Endothelial cell of hepatic sinusoid (primary cell): ENCODE measurements at regions not wholly inside any gene's neighbourhood (a gene's known extent, or its start where the extent isn't known, plus 50 kb on each side); places are given as distances from the start of the nearest gene placed in this dataset.

Source experiments
- in situ Hi-C: cut with HindIII; loops from 2 replicates; pipeline ENCODE4 v1.10.0; 2017; ENCODE audit warnings: low sequenced_read_pairs

DNA sequence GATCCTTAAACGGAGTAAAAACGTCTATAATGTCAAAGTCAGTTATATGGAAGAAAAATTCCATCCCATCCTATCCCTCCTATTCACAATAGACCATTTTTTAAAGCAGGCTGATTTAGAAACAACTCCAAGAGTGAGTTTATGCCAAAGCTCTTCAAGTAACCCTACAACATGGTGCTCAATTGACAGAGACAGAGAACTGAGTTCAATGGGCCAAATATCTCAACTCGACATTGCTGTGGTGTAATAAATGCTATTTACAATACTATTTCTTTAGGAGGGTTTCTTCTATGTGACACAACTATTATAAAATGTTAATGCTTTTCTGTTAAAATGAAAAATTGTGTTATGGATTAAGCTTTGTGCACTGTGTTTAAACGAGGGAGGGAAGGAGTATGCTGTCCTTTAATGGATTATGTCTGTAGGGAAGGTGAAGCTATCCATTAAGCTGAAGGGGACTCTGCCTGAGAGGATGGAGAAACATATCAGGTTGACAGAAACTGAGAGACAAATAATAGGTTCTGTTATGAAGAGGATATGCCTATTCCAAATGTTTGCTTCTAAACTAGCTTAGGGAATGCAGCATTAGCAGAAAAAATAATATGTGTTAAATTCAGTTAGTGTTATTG, 362.5 kb upstream of the CHRM3 start:
- in situ Hi-C loops, result no loop called here

DNA sequence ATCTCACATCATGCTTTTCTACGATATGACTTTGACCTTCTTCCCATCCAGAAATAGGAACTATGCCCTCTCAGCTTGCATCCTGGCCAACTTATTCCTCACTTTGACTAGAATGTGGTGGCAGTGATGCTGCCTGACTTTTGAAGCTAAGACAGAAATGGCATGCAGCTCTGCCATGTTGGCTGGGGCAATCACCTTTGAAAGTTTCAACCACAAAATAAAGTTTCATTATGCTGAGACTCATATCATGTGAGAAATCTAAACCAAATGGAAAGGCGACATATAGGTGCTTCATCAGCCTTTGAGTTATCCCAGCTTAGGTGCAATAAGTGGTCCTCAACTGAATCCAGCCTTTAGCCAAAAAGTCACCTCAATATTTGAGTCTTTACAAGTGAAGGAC, 370.0 kb upstream of the CHRM3 start:
- in situ Hi-C loops, result no loop called here

DNA sequence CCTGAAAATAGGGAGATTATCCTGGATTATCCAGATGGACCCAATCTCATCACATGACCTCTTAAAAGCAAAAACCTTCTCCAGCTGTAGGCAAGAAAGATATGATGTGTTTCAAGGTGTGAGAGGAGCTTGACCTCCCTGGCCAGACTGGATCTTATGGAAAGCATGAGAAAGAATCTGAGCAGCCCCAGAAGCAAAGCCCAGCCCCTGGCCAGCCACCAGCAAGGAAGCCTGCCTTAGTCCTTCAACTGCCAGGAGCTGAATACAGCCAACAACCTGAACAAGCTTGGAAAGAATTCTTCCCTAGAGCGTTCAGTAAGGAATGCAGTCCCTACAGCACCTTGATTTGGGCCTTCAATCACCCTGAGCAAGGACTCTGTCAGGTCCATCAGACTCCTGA, 375.0 kb upstream of the CHRM3 start:
- in situ Hi-C loops, result no loop called here

DNA sequence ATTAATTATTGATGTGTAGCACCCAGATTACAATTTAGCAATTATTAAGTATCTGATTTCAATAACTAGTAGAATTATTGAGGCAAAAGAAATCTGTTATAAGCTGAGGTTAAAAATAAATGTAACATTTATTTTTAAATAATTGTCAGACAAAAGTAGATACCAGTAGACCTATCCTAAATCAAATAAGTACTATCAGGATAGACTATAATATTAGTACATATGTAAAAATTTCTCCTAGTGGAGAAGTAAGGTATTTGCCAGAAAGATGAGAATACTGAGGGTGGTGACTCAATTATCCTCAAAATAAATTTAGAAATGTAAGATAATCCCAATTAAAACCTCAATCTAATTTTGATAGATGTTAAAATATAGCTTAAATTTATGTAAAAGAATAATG, 377.8 kb upstream of the CHRM3 start:
- in situ Hi-C loops, result no loop called here

DNA sequence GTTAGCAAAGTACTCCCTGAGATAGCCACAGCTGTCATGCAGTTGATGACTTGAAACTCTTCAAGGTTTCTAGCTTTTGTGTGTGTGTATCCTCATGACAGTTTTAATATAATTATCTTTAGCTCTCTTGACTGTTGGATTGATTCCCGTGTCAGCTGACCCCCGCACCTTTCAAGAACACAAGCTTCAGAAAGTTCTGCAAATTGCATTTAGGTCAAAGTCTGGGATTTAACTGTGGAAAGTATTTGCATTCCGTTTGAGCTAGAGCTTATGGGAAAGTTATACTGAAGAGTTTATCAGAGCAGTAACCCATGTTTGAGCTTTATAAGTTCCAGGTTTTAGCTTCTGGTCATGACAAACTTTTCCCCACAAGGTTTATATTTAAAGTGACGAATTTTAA, 380.1 kb upstream of the CHRM3 start:
- in situ Hi-C loops, result no loop called here

DNA sequence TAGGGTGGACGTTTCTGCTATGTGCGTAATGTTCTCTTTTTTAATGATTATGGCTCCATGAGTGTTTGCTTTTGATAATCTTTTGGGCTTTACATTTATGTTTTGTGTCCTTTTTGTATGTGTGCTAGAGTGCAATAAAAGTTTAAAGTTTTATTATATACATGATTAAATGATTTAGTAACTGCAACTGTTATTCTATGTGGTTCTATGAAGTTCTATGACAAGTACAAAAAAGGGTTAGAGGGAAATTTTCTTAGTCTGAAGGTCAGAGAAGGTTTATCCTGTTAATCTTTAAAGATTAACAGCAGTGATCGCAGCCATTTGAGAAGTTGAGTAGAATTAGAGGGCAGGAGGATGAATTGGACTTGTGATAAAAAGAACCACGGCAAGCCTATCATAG, 386.4 kb upstream of the CHRM3 start:
- in situ Hi-C loops, result no loop called here

DNA sequence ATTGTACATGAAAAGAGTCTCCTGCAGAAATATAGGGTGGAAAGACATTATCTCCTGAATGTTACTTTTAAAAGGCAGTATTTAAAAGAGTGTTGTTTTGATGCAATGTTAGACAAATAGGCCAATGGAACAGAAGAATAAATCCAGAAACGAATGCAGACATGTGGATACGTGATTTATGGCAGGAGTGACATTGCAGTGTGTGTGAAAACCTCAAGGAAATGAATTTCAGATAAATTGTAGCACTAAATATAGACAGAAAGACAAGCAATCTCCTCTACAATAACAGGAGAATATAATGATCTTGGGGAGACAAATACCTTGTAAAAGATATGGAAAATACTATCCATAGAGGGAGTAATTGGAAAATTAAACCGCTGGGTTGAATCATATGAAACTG, 387.8 kb upstream of the CHRM3 start:
- in situ Hi-C loops, result no loop called here

DNA sequence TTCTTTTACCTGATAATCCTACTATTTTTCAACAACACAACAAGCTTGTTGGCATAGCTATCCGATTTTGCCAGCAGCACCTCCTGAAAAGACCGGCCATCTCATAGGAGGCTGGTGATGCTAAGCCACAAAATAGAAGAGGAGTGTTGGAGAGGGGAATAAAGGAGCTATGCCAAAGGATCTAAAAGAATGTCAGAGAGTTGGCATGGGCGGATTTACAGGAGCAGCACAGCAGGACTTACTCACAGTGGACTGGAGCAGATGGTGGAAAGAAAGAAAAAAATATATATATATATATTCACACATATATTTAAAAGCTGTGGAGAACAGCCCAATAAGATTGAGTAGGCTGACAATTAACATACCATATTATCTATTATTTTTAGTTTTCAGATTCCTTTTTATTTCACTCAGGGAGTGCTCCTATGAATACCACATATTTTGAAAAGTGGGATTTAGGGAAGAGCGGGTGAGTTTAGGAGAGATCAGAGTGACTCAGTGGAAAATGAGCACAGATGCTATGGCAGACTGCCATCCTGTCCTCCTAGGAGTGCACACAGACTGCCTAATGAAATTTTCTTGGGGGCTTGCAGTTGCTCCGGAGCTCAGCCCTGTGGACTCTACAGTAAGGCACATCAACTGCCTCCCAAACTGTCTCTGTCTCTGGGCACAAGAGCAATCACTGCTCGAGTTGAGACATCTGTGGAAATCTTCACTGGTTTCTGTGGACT, 394.4 kb upstream of the CHRM3 start:
- in situ Hi-C loops, result no loop called here

DNA sequence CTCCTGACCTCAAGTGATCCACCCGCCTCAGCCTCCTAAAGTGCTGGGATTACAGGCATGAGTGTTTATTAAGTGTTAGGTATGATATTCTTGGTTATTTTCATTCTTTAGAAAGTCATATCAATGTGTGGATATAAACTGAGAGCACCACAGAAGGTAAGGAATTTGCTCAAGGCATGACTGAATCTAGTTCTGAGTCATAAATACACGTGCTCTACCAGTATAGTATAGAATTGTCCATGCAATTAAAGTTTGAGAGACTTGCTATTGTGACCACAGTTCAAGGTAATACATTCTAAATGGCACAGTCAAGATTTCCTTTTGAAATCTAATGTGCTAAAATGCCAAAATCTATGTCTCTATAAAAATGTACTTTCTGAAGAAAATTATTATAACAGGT, 401.1 kb upstream of the CHRM3 start:
- in situ Hi-C loops, result no loop called here

DNA sequence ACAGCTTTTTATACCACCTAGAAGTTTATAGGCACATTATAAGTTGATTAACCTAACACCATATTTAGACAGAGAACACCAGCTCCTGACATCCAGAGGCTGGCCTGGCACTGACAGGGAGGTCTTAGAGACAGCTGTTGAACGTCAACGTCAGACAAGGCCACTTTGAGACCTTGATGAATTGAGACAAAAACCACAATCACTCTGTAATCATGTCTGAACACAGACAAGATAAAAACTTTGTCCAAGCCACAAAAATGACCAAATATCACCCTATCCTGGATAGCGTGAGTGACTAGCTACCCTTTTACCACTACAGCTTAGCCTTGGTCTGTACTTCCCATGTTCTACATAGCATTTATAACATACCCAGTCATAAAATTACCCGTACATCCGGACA, 403.6 kb upstream of the CHRM3 start:
- in situ Hi-C loops, result no loop called here

DNA sequence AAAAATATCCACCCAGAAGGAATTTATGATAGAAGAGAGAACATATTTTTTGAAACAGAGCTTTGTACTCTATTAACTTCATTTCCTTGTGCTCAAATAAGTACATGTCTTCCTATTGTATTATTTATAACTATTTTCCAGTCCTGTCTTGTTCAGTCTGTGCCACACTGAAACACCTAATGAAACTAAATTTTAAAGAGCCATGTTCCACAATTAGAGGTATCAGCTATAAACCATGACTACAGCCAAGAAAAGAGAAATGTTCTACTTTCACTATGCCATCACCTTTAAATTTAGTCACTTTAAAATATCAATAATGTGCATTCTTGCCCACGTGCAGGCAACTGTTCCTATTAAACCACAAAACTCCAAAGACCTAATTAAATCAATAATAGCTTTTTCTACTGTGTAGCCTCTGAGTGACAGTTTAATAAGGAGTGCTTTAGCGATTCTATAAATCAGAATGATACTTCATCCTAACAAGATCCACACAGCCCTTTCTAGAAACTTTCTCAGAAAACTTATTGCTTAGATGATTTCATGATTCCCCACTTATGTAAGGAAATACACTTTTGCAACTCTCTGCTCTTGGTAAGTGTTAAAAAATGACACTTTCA, 404.9 kb upstream of the CHRM3 start:
- in situ Hi-C loops, result no loop called here

DNA sequence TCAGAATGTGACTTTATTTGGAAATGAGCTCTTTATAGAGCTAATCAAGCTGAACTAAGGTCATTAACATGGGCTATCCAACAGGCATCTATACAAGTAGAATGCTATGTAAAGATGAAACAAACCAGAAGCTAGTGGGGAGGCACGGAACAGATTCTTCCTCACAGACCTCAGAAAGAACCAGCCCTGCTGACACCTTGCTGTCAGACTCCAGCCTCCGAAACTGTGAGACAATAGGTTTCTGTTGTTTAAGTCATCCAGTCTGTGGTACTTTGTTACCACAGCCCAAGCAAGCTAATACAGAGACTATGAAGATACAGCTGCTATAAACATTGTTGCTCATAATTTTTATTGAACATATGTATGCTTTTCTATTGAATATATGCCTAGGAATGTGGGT, 406.3 kb upstream of the CHRM3 start:
- in situ Hi-C loops, result no loop called here

DNA sequence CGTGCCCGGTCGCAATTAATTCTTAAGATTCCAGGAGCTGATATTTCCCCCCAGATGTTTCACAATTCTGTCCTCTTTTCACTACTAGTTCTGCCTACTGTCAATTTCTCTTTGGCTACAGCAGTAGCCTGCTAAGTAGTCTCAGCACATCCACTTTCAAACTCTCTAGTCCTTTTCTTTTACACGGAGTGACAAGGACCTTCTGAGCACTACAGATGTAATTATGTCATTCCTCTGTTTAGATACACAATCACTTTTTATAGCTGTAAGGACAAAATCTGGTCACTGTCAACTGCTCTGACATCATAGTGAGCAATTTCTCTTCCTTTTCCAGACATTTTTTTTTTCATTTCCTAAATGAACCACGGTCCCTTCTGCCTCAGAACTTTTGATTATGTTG, 421.7 kb upstream of the CHRM3 start:
- in situ Hi-C loops, result no loop called here

DNA sequence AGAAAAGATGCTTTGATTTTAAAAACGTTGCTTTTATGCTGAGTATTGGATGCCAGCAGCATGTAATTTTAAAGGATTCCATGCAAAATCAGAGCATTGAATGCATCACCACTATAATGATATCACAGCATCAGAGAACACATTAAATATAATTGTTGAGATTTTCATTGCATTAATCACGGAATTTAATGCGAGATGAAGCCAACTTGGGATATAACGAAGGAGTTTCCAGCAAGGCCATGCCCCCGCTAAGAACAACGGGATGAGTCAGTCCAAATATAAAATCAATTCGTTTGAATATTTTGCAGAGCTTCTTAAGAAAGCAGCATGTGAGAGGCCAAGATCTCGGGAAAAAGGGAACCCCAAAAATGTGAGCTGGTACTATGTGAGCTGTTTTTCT, 423.4 kb upstream of the CHRM3 start:
- in situ Hi-C loops, result no loop called here

DNA sequence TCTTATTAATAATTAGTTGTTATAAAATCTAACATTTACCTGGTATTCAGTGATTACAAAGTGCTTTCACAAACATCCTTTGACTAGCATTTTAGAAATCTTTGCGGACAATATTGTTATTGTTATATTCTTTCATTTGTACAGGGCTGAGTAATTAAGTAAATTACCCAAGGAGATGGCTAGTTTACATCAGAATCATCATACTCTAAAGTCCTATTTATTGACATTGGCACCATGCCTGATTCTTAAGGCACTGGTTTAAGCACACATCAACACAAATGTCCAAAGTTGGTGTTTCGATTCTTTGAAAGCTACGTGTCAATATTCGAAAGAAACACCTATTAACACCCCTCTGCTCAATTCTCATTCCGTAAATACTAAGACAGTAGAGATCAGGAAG, 424.6 kb upstream of the CHRM3 start:
- in situ Hi-C loops, result no loop called here

DNA sequence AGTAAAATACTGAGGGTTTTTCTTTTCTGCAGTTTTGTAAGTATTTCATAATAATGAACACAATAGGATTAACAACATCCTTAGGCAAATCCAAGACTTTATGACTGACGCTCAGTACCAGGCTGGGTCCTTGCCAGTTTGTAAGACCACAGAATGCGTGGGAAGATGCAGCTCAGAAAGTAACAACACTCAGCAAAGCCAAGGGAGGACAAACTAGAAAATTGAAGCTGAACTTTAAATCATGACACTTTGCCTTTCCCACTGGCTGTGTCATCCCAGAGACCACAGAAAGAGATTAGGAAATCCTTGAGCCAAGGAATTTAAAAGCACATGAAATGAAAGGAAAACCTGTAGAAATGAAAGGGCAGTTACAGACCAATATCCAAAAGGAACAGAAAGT, 426.3 kb upstream of the CHRM3 start:
- in situ Hi-C loops, result no loop called here

DNA sequence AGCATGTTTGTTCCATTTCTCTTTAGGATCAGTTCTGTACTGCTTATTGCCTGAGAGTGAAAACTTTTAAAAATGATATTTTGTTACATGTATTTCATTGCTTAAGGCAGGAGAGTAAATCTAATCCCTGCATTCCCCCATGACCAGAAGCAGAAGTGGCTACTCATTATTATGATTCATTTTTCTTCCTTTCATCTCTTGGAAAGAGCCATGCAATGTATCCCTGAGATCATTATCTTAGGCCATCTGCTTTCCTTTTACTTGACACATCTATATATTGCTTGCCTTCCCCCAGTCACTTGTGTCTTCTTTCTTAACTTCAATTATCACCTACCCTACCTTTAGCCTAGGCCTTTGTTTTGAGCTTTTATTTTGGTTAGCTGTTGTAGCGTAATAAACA, 430.4 kb upstream of the CHRM3 start:
- in situ Hi-C loops, result no loop called here

DNA sequence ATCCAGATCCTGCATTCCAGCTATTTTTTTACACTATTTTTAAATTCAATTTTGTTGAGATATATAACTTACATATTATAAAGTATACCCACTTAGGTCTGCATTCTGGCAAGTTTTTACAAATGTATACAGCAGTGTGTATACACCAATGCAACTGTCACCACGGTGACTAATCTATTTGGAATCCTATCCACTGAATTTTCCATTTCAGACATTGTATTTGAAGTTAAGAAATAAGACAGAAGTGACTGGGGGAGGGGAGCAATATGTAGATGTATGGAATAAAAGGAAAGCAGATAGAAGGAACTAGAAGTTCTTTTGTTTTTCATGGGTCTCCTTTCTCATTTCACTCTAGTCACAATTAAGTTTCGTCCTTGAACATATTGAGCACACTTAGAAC, 431.5 kb upstream of the CHRM3 start:
- in situ Hi-C loops, result no loop called here

DNA sequence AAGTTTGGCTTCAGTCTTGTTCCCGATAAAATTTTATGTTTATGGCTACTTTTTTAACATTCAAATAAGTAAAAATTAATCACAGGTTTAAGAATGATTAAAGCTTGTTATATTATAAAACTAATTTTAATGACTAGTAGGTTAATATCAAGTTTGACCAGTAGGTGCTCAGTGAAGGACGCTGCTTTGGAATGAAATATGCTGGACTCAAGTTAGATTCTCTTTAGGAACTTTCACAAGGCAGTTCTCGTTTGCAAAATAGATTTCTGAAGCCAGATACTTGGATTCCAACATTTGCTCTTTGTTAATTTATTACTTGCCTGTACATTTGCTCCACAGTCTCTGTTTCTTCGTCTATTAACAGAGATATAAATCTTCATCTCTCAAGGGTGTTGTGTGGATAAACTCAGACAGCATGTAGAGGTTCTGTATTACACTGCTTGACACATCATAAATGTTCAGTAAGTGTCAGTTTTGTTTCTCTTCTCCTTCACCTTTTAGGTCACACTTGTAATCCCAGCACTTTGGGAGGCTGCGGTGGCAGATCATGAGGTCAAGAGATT, 432.8 kb upstream of the CHRM3 start:
- in situ Hi-C loops, result no loop called here

DNA sequence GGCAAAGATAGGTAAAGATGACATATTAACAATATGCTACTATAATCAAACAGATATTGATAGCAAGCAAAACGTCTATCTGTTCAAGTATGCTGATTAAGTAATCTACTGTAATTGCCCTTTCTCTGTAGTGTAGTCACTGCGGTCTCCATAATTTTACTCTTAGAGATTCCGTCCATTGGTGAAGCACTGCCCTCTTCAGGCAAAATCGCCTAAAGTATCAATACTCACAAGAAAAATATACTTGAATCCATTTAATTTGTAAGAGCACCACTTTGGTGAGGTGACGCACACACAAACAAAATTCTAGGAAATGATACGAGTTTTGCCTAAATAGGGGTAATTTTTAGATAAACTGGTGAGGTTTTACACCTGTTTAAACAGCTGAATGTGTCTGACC, 434.6 kb upstream of the CHRM3 start:
- in situ Hi-C loops, result no loop called here

DNA sequence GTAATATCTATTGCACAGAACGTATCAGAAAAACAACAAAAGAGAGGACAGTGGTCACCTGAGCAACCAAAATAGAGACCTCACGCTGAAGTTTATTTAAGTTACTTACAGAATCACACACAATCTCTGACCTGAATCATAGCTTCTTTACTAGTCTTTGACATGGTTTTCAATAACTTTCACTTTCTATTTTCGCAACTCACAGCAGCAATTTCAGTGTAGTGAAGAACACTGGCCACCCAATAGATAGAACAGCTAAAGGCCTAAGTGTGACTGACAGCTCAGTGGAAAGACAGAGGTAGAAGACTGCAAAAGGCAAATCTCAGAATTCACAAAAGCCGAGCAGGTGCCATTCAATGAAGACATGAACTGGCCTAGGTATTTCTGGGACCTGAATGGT, 435.6 kb upstream of the CHRM3 start:
- in situ Hi-C loops, result no loop called here

DNA sequence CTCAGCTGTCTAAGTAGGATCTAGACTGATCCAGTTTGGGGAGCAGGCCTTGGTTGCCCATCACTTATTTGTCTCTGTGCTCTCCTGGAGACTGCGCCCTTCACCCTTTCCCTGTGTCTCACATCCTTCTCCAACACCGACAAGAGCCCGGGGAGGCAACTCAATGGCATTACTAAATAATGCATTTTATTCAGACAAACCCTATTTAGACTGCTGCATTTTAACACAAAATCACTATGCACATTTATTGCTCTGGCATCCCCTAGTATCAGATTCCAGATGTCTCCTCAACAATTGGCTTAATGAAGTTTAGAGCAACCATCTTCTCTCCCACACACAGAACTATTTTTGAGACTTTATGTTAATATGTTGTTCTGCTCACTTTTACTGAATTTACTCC, 436.4 kb upstream of the CHRM3 start:
- in situ Hi-C loops, result no loop called here
